ENCODE measurements at regions not wholly inside any gene's neighbourhood (a gene's known extent, or its start where the extent isn't known, plus 50 kb on each side); places are given as distances from the start of the nearest gene placed in this dataset.

DNA sequence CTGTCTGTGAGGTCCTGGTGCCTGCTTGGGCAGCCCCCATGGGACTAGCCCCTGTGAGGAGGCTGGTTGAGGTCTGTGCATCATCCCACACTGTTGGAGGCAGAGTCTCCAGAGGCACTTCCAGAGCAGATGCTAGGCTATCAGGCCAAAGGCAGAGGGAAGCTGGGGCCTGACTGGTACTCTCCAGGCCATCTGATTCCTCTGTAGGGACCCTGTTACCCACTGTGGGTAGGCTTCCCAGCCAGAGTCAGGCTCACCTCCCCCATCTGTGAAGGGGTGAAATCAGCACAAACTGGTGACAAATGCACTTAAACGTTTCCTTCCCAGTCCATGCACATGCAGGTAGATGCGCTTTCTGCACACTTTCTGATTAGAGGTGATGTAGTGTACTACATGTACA is 212.6 kb upstream of the TOPAZ1 start:
- POLR2A ChIA-PET: no interaction called here
- CTCF ChIA-PET: no interaction called here

DNA sequence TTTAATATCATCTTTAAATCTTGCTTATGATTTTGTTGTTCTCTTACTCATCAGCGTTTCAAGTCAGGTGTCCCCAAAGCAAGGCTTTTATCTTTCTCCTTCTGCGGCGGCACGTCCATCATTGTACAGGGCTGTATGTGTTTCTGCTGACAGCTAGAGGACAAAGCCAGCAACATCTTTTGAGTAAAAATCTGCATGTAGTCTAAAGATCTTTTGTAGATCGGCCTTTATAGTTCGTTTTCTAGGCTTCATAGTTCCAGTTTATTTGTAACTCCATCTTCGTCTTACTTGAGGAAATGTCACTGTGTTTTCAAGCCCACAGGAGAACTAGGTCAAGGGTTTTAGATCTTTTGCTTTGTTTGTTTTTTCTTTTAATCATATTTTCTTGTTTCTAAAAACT is 211.4 kb upstream of the TOPAZ1 start:
- Mint-ChIP-seq H3K4me3 (ENCODE audit: unreplicated experiment) (no peak overlapping the region), H3K27me3 (ENCODE audit: insufficient read depth, unreplicated experiment) (peaks cover 5% of the 10 kb centered on the region), H3K9me3 (ENCODE audit: unreplicated experiment) (no peaks in the 10 kb centered on the region), H3K36me3 (ENCODE audit: insufficient read depth, unreplicated experiment) (peaks cover 4% of the 10 kb centered on the region), H3K4me1 (ENCODE audit: low read depth, unreplicated experiment) (no peaks in the 10 kb centered on the region), H3K27ac (ENCODE audit: unreplicated experiment) (no peak overlapping the region)
- BruUV-seq (replicated peaks): no TSS peak
- Histone ChIP-seq H3K36me3 (ENCODE audit: control insufficient read depth, insufficient read depth, low read length) (no peaks in the 10 kb centered on the region), H3K4me1 (no peaks in the 10 kb centered on the region), H3K4me3 (ENCODE audit: low read depth, low read length) (no peak overlapping the region), H3K27me3 (replicated peaks; ENCODE audit: control insufficient read depth, insufficient read depth, low read length) (no peaks in the 10 kb centered on the region), H3K9me3 (no peaks in the 10 kb centered on the region)
- CTCF ChIA-PET: no interaction called here
- DNase-seq: no peak
- intact Hi-C loops (cut with micrococcal nuclease; ENCODE audit: unreplicated experiment): no loop called here
- TF ChIP-seq, protein P1, sequence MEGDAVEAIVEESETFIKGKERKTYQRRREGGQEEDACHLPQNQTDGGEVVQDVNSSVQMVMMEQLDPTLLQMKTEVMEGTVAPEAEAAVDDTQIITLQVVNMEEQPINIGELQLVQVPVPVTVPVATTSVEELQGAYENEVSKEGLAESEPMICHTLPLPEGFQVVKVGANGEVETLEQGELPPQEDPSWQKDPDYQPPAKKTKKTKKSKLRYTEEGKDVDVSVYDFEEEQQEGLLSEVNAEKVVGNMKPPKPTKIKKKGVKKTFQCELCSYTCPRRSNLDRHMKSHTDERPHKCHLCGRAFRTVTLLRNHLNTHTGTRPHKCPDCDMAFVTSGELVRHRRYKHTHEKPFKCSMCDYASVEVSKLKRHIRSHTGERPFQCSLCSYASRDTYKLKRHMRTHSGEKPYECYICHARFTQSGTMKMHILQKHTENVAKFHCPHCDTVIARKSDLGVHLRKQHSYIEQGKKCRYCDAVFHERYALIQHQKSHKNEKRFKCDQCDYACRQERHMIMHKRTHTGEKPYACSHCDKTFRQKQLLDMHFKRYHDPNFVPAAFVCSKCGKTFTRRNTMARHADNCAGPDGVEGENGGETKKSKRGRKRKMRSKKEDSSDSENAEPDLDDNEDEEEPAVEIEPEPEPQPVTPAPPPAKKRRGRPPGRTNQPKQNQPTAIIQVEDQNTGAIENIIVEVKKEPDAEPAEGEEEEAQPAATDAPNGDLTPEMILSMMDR (IDR thresholded peaks at IDR 0.05; ENCODE audit: insufficient read depth in 1 of 2, low read depth in 1 of 2, low read length in 1 of 2, severe bottlenecking in 1 of 2, unreplicated experiment in 1 of 2): no peak
- POLR2A ChIA-PET: no interaction called here

More for the DNA sequence above, 212.6 kb upstream of the TOPAZ1 start:
- Histone ChIP-seq H3K4me1 (no peaks in the 10 kb centered on the region), H3K36me3 (ENCODE audit: control insufficient read depth, insufficient read depth, low read length) (no peaks in the 10 kb centered on the region), H3K9me3 (no peaks in the 10 kb centered on the region), H3K27me3 (replicated peaks; ENCODE audit: control insufficient read depth, insufficient read depth, low read length) (no peaks in the 10 kb centered on the region), H3K4me3 (ENCODE audit: low read depth, low read length) (no peak overlapping the region)
- H3K27ac Mint-ChIP-seq (ENCODE audit: unreplicated experiment): no peak overlapping the region
- intact Hi-C loops (cut with micrococcal nuclease; ENCODE audit: unreplicated experiment): no loop called here
- BruUV-seq (replicated peaks): no TSS peak
- TF ChIP-seq, protein P1 (IDR thresholded peaks at IDR 0.05; ENCODE audit: insufficient read depth in 1 of 2, low read depth in 1 of 2, low read length in 1 of 2, severe bottlenecking in 1 of 2, unreplicated experiment in 1 of 2): no peak
- H3K4me1 Mint-ChIP-seq (ENCODE audit: low read depth, unreplicated experiment): no peaks in the 10 kb centered on the region
- no peak for DNase-seq
- no peaks in the 10 kb centered on the region for H3K9me3 Mint-ChIP-seq (ENCODE audit: unreplicated experiment)
- peaks cover 4% of the 10 kb centered on the region for H3K36me3 Mint-ChIP-seq (ENCODE audit: insufficient read depth, unreplicated experiment)
- H3K27me3 Mint-ChIP-seq (ENCODE audit: insufficient read depth, unreplicated experiment): peaks cover 5% of the 10 kb centered on the region
- no peak overlapping the region for H3K4me3 Mint-ChIP-seq (ENCODE audit: unreplicated experiment)

DNA sequence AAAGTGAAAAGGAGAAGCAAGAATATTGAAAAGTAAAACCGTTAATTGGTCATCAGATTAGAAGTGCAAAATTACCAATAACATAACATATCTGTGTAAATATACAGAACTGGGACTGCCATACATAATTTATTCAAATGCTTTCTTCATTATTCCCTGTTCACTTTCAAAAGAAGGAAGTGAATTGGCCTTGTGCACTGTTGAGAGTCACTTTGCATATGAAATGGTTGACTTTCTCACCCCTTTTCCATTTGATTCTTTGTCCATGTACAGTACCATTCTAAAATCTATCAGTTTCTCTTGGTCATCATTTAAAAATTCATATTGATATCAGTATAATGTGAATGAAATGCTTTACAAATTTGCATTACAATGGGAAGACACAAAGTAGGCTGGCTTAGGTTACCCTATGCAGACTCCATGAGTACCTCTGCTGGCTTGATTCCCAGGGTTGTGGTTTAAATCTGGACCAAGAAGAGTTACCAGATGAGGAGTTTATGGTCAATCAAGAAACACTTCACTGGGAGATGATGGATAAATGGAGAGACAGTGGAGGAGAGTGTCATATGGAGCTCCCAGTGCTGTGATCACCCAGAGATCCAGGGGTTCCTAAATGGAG is 210.9 kb upstream of the TOPAZ1 start:
- Mint-ChIP-seq H3K36me3 (ENCODE audit: insufficient read depth, unreplicated experiment) (peaks cover 4% of the 10 kb centered on the region), H3K4me3 (ENCODE audit: unreplicated experiment) (no peak overlapping the region), H3K27me3 (ENCODE audit: insufficient read depth, unreplicated experiment) (peaks cover 5% of the 10 kb centered on the region), H3K9me3 (ENCODE audit: unreplicated experiment) (no peaks in the 10 kb centered on the region), H3K27ac (ENCODE audit: unreplicated experiment) (no peak overlapping the region), H3K4me1 (ENCODE audit: low read depth, unreplicated experiment) (no peaks in the 10 kb centered on the region)
- Histone ChIP-seq H3K4me1 (no peaks in the 10 kb centered on the region), H3K4me3 (ENCODE audit: low read depth, low read length) (no peak overlapping the region), H3K36me3 (ENCODE audit: control insufficient read depth, insufficient read depth, low read length) (no peaks in the 10 kb centered on the region), H3K9me3 (no peaks in the 10 kb centered on the region), H3K27me3 (replicated peaks; ENCODE audit: control insufficient read depth, insufficient read depth, low read length) (no peaks in the 10 kb centered on the region)
- ChIA-PET POLR2A (interaction anchor here (0.6 kb wide), 1 partner anchor 169 kb away, joined by 3 read pairs; no protein-coding TSS in a partner anchor), CTCF (no interaction called here)
- DNase-seq: no peak
- no TSS peak for BruUV-seq (replicated peaks)
- intact Hi-C loops (cut with micrococcal nuclease; ENCODE audit: unreplicated experiment): no loop called here
- TF ChIP-seq, protein P1 (IDR thresholded peaks at IDR 0.05; ENCODE audit: insufficient read depth in 1 of 2, low read depth in 1 of 2, low read length in 1 of 2, severe bottlenecking in 1 of 2, unreplicated experiment in 1 of 2): no peak

Data from Caco-2 (cell line).